ENCODE measurements at regions not wholly inside any gene's neighbourhood (a gene's known extent, or its start where the extent isn't known, plus 50 kb on each side); places are given as distances from the start of the nearest gene placed in this dataset.

DNA sequence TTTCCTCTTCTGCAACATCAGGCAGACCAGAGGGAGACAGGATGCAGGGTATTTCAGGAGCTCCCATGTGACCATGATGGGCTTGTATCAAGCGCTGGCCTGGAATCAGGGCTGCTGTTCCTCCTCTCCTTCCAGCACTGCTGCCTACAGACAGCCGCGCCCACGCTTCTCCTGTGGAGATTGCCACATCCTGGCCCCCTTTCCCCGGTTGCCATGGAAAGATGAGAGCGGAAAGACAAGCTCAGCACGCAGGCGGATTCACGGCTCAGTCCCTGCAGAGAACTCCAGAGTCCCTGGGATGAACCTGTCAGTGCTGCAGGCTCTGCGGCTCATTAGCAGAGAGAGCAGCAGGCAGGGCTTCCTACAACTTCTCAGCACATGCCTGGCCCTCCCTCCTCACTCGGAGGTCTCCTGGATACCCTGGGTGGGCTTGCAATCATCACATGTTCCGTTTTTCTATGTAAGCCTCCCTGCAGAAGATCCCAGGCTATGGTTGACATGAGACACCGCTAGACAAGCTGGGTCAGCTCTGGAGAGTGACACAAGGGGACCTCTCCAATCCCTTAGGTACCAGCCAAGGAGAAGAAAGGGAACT lies 497.8 kb upstream of the MYT1L start:
- DNase-seq (ENCODE audit: low read depth), result no peak

DNA sequence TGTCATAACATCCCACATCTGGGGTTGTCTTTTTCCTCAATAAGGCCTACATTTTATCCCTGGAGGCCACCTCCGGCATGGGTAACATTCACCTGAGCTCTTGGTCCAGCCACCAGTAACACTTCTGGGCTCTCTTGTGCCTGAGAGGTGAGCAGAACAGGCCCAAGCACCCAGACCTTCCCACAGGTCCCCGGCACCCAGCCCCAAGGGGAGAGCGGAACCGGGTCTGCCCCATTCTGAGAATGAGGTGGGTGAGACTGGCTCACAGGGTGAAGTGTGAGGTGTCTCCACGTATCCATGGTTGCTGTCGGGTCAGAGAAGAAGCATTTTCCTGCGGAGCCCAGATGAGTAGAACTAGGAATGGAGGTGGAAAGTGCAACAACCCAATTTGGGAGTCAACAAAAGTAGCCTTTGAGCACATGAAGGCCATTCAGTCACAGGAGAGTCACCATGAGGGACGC lies 496.7 kb upstream of the MYT1L start:
- DNase-seq (ENCODE audit: low read depth), result no peak

DNA sequence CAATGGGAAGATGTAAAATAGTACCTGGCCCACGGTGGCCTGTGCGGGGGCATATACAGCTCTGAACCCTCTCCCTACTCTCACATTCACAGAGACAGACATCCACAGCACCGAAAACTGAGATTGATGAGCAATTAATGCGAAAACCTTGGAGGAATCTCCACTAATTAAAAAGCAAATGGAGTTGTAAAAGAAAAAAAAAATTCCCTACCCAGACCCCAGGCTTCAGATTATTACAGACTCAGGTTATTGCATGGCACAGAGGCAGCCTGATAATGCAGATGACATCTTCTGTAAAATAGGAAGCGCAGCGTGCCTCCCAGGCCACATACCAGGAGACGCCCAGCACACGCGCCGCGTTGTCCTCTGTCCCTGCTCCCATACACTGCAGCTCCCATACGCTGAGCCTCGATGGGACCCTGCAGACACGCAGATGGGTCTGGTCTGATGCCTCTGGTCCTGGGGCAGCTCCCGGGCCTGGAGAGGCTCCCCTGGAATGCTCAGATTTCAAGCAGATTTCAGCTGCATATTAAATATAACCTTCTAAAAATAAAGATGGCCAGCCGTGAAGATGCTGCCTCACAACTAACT lies 496.1 kb upstream of the MYT1L start:
- no peak for DNase-seq (ENCODE audit: low read depth)

DNA sequence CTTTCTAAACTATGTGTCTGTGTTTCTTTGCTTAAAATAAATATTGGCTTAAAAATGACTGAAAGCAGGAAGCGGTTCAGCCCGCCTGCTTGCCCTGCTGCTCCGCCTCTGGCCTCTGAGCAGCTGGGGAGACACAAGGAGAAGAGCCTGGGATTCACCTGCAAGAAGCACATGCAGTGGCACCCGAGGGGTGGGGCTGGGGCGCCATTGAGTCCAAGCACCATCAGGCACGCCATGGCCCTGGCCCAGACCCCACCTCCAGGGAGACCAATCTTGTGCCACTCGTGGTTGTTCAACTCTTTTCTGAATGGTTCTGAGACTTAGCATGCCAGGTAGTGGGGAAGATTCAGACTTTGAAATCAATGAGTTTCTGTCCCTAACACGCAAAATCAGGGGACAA lies 495.5 kb upstream of the MYT1L start:
- no peak for DNase-seq (ENCODE audit: low read depth)

DNA sequence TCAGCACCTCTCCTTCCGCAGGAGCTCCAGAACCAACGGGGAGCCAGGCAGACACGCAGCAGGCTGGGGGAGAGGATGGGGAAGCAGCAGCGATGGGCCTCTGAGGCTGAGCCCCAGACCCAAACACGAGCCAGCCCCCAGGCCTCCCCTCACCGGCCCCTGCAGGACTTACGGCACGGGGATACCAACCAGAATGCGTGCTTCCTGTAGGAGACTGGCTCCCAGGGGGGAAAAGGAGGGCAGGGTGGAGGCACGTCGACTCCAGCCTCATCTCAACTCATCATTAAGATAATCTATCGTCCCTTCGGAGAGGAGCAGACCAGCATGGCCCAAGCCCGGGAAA lies 495.1 kb upstream of the MYT1L start:
- no peak for DNase-seq (ENCODE audit: low read depth)

DNA sequence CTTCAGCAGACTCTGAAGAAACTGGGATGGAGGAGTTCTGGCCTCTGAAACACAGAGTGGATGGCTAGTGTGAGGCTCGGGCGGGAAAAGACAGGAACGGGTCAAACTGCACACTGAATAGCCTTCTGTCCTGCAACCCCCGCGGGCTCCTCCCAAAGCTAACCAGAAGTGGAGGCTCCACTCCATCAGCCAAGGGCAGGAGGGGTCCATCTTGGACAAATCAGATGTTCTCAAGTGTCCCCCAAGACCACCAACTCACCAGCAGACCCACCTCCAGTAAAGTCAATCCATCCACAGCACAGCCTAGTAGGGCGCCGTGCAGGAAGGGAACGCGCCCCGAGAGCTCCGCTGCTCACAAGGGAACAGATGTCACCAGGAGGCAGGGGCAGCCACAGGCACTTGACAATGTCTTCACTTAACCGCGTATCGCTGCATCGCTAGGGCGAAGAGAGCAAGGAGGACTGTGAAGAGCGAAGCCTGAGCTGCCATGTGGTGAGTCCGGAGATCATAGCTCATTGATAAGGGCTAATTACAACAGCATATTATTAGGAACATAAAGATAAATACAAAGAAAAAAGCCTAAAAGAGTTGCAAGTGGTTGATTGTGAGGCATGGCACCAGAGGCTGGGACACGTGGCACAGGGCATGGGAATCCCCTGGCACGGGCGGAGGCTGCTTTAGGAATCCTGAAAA lies 494.6 kb upstream of the MYT1L start:
- no peak for DNase-seq (ENCODE audit: low read depth)

DNA sequence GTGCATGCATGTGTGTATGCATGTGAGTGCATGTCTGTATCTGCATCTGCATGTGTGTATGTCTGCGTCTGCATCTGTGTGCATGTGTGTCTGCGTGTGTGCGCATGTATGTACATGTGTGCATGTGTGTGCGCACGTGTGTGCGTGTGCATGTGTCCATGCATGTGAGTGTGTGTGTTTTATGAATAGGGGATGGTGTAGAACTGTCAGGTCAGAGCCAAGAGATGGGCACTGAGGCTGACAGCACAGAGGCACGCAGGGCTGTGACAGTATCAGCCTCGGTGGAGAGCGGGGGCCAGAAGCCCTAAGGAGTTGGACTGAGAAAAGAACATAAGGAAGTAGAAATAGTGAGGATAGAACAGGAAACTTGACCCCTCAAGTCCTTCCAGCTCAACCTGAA lies 494.0 kb upstream of the MYT1L start:
- no peak for DNase-seq (ENCODE audit: low read depth)

DNA sequence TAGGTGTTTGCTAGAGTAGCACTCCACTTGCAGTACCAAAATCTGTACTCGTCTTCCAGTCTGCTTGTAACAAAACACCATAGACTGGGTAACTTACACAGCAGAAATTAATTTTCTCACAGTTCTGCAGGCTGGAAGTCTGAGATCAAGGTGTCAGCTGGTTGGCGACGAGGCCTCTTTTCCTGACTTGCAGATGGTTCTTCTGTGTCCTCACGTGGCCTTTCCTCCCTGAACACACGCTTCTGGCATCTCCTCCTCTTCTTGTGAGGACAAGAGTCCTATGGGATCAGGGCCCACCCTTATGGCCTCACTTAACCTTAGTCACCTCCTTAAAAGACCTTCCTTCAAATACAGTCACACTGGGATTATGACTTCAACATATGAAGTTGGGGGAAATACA lies 493.5 kb upstream of the MYT1L start:
- DNase-seq (ENCODE audit: low read depth), result no peak

DNA sequence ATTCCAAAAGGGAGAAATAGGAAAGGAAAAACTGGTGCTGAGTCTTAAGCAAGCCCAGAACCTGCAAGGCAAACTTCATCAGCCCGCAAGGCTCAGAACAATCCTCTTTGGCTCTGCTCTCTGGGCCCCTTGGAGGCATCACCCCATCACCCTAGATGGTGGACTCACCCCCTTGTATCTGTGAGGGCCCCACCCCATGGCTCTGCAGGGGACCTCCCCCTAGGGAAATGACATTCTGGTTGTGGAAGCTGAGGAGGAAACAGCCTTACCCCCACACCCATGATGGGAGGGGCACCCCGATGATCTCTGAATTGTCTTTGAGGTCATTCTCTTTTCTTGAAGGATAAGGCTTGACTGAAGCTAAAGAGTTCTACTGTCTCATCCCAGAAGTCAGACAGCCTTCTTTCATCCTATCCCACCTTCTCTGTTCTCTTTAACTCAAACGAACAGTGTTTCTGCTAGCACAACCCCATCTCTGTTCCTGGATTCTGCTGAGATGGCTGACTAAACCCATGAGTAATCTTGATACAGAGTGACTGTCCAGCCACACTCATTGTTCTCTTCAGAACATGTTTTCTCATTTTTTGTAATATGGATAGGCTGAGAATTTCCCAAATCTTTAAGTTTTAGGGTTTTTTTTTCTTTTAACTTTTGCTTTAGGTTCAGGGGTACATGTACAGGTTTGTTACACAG lies 492.1 kb upstream of the MYT1L start:
- no peak for DNase-seq (ENCODE audit: low read depth)

DNA sequence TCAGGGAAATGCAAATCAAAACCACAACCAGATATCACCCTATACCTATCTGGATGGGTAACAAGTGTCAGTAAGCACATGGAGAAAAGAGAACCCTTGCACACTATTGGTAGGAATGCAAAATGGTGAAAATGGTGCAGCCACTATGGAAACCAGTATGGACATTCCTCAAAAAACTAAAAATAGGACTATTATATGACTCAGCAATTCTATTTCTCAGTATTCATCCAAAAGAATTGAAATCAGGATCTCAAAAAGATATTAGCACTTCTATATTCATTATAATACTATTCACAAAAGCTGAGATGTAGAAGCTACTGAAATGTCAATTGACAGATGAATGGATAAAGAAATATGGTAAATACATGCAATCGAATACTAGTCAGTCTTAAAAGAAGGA lies 491.1 kb upstream of the MYT1L start:
- DNase-seq (ENCODE audit: low read depth), result no peak

DNA sequence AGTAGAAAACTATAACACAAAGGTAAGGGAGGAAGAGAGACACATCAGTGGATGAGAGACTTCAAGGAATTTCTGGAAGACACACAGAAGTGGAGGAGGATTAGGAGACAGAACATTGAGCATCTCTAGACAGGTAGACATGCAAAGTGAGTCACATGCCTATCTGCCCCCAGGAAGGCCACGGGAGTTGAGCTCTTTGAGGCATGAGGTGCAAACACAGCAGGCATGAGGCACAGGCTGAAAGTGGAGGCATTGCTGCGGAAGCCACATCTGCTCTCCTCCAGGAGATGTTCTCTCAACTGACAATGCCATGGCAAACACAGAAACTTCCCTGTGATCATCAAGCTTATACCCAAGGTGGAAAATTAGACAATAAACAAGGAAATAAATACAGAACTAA lies 481.6 kb upstream of the MYT1L start:
- no peak for DNase-seq (ENCODE audit: low read depth)

DNA sequence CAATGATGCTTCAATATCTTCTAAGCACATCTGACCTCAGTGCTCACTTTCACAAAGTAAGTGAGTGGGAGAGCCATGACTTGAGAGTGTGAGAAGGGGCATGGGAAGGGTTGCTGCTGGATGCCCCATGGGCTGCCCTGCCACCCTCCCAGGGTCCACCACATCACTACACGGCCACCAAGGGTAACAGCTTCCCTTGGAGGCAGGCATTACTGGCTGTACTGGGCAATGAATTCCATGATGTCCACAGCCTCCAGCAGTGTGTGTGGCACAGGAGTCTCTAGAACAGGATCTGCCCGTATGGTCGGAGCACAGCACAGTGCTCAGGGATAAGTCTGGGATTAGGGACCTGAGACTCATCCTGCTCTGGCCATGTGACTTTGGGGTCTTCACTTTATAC lies 481.0 kb upstream of the MYT1L start:
- no peak for DNase-seq (ENCODE audit: low read depth)

DNA sequence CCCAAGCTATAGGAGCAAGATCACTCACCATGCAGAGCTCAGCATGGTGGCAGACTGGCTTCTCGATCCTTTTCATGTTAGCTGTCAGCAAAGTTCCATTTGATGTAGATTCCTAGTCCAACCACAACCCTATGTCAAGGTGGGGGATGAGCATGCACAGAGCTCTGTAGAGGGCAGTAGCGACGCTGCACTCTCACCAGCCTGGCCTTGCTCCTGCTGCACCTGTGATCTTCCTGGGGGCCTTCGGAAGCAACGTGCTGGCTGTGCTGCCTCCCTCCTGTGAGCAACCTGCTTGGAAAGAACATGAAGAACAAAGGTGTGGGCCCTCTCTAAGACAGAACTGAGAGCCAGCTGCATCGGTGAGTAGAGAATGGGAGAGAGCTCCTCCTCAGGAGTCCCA lies 479.4 kb upstream of the MYT1L start:
- DNase-seq (ENCODE audit: low read depth), result no peak

DNA sequence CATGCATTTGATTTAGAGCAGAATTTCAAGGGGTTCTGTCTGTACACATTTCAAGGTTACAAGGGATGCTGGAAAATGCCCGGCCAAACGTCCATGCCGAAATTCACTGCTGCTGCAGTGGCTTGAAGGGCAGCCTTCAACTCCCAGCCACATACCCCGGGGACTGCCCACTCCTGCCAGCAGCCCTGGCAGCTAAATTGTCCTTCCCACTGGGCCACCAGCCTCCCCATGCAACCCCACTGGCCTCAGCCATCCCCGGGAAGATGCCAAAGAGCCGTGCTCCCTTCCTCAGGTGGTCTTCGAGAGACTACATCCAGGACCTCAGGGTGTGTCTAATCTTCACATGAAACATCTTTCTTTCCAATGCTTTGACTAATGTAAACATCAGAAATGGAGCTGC lies 478.7 kb upstream of the MYT1L start:
- DNase-seq (ENCODE audit: low read depth), result no peak

DNA sequence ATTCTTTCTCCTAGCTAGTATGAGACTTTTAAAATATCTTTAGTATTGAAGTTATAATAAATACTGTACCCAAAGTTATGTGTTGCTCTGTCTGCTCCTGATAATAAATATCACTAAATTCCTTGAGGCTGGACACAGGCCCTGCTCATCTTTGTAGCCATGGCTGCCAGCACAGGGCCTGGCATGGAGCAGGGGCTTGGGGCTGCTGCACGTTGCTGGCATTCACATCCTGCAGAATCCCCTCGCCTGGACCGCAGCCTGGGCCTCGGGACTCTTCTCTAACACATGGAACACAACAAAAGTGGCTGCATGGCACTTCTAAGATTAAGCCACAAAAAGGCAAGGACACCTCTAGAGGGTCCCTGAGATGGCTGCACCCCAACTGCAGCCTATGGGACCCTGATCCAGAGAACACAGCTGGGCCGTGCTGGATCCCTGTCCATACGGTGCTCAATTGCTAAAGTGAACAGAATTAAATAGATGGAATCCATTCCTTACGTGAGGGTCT lies 477.5 kb upstream of the MYT1L start:
- no peak for DNase-seq (ENCODE audit: low read depth)

DNA sequence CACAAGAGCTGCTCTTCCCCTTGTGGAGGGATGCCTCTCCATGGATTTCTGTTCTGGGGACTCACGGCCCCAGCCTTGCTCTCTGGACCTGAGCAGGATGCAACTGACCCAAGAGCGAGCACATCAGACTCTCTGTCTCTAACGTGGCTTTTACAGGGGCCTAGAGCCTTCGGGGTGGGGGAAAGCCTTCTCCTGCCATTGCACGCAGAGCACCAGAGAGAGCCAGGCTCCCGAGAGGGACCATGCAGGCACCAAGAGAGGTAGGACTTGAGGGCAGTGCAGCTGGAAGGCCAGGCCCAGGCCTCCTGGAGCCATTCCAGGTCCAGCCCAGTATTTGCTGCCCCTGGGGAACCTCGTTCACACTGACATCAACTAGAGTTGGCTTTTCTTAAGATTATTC lies 475.6 kb upstream of the MYT1L start:
- no peak for DNase-seq (ENCODE audit: low read depth)

DNA sequence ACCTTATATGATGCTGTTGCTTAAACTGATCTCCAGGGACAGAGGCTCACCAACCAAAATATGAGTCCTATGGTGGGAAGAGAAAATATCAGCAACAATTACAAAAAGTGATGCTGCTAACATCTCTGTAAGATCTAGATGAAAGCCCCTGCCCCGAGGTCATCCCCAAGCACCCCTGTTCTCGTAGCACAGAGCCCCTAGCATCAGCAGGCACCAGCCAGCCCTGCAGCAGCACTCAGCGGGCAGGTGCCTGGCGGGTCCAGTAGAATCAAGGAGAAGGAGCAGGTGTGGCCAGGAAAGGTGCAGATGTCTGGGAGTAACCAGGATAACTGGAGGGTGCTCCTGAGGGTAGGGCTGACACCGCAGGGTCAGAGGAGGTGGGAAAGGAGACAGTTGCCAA lies 474.2 kb upstream of the MYT1L start:
- DNase-seq (ENCODE audit: low read depth), result no peak

DNA sequence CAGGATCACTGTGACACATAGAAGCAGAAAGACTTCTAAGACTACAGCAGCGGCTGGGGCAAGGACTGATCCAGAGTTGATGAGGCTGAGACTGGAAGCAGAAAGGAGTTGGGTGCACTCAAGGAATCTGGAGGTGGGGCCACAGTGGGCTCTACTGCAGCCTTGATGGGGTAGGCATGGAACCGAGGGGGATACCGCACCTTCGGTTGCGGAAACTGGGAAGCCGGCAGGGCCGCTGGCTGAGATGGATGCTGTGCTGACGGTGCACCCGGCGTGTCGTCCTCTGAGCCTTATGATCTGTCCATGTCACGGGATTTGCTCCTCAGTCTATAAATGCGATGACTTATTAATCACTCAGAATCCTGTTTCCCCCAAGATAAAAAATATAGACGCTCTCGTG lies 473.5 kb upstream of the MYT1L start:
- no peak for DNase-seq (ENCODE audit: low read depth)

DNA sequence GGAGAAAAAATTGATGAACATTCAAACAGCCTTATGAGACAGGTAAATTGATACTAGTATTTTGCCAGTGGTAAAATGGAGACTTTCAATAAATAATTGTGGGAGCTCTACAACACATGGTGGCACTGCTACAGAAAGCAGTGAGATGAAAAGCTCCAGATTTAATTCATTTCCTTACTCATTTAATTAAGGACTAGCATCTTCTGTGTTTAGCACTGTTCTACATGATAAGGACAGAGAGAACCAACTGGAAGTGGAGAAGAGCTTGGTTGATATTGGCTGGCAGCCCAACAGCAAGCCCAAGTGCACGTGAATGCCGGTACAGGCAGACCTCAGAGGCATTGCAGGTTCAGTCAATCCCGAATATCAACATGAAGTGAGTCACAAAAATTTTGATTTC lies 470.4 kb upstream of the MYT1L start:
- no peak for DNase-seq (ENCODE audit: low read depth)

DNA sequence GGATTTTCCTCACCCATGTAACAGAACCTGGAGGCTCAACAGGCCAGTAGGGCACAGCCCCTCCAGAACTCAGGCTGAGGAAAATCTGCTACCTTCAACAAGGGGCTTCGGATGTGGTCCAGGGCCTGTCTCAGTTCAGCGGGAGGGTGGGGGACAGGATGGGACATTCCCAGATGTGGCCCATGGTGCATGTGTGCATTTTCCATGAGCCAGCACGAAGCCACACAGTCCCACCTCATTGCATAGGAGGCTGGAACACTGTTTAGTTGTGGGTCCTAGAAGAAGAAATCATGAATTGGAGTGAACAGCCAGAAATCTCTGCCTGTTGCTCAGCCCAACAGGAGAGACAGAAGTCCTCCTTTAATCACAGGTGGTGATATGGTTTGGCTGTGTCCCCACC lies 469.6 kb upstream of the MYT1L start:
- no peak for DNase-seq (ENCODE audit: low read depth)

DNA sequence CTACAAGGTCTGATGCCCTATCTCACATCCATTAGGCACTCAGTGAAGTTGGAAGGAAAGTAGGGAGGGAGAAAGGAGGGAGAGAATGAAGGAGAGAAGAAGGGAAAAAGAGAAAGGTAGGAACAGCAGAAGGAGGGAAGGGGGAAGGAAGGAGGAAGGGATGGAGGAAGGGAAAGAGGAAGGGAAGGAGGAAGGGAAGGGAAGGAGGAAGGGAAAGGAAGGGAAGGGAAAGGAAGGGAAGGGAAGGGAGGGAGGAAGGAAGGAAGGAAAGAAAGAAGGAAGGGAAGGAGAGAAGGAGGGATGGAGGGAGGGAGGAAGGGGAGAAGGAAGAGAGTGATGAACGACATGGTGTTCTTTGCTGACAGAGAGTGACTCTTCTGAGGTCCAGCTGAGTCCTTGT lies 468.9 kb upstream of the MYT1L start:
- DNase-seq (ENCODE audit: low read depth), result no peak

DNA sequence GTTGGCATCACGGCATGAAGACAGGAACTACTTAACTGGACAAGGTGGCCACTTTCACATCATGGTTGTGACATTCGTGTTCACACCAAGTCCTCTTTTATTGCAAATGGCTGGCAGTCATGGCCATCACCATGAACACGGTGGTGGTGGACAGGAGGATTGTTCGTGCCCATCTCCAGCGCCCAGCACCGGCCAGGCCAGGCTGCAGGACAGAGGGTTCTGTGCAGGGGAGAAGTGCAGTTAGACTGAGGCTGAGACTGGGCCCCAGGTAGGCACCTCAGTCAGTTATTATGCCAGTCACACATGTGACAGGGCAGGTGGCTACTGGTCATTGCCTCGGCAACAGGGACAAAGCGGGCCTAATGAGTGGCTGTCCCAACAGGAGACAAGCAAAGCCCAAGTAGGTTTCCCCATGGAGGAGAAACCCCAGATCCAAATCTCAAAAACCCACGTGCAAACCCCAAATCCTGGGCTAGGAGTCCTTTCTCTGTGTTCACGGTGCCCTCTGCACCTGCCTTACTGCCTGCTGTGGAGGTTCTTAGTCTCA lies 468.1 kb upstream of the MYT1L start:
- DNase-seq (ENCODE audit: low read depth), result no peak

DNA sequence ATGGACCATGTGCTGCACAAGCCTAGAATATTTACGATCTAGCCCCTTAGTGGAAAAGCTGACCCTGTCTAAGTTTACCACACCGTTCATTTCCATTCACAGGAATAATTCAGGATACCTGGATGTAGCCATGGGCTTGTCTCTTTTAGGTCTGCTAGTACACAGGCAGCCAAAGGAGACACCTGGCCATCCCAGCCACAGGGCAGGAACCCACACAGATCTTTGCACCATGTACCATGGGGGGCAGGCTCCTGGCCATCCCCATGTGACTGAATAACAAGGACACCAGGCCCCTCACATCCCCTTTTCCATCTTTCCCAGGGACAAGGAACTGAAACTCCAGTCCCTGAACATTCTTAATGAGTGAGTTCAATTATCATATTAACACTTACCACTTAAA lies 467.3 kb upstream of the MYT1L start:
- DNase-seq (ENCODE audit: low read depth), result no peak
